ENCODE measurements at regions not wholly inside any gene's neighbourhood (a gene's known extent, or its start where the extent isn't known, plus 50 kb on each side); places are given as distances from the start of the nearest gene placed in this dataset.

DNA sequence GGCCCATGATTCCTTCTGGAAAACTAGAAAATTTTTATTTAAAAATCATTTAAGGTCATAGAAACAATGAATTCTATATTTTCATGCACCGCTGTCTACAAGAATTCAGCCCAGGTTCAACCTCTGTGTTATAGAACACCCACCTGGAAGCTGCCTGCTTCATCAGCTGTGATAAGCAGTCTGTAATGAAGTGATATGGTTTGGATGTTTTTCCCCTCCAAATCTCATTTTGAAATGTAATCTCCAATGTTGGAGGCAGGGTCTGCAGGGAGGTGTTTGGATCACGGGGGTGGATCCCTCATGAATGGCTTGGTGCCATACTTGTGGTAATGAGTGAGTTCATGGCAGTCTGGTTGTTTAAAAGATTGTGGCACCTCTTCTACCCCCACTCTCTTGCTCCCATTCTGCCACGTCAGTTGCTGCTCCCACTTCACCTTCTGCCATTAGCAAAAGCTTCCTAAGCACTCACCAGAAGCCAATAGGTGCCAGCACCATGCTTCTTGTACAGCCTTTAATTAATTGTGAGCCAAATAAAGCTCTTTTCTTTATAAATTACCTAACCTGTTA is 55.6 kb downstream of the MRPL32 start:
- ATAC-seq: no peak

GRCh38 chr7:42991024-42991423 is 58.8 kb downstream of the MRPL32 start:
- ATAC-seq: no peak

GRCh38 chr7:42991913-42992591 is 59.9 kb downstream of the MRPL32 start:
- no peak for ATAC-seq

GRCh38 chr7:42993038-42993437 is 60.9 kb downstream of the MRPL32 start:
- ATAC-seq: no peak

GRCh38 chr7:42994096-42994495 is 61.9 kb downstream of the MRPL32 start:
- ATAC-seq: no peak

DNA sequence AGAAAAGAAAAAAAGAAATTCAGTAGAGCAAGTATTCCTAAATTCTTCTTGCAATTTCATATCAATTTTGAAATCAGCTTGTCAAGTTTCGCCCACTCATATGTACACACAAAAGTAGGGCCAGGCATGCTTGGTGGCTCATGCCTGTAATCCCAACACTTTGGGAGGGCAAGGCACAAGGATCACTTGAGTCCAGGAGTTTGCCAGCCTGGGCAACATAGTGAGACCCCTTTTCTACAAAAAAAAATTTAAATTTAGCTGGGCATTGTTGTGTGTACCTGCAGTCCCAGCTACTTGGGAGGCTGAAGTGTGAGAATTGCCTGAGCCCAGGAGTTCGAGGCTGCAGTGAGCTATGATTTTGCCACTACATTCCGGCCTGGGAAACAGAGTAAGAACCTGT is 65.4 kb downstream of the MRPL32 start:
- ATAC-seq: no peak

DNA sequence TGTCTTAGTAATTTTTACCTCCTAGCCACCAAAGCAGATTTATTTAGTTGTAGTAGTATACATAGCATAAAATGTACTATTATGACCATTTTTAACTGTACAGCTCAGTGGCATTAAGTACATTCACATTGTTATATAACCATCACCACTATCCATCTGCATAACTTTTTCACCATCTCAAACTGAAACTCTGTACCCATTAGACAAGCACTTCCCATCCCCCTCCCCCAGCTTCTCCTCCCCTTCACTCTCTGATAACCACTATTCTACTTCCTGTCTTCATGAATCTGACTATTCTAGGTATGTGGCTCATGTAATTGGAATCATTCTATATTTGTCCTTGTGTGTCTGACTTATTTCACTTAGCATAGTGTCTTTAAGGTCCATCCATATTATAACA is 71.9 kb downstream of the MRPL32 start:
- no peak for ATAC-seq

- no peak for ATAC-seq
Observed at GRCh38 chr7:43006008-43006407, 73.8 kb downstream of the MRPL32 start.

GRCh38 chr7:43010061-43010460 is 77.9 kb downstream of the MRPL32 start:
- no peak for ATAC-seq

DNA sequence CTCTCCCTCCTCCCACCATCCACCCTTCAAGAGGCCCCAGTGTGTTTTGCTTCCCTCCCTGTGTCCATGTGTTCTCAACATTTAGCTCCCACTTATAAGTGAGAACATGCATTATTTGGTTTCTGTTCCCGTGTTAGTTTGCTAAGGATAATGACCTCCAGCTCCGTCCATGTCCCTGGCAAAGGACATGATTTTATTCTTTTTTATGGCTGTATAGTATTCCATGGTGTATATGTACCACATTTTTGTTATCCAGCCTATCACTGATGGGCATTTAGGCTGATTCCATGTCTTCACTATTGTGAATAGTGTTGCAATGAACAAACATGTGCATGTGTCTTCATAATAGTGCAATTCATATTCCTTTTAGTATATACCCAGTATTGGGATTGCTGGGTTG is 79.7 kb downstream of the MRPL32 start:
- no peak for ATAC-seq

GRCh38 chr7:43014406-43014805 is 82.2 kb downstream of the MRPL32 start:
- no peak for ATAC-seq

DNA sequence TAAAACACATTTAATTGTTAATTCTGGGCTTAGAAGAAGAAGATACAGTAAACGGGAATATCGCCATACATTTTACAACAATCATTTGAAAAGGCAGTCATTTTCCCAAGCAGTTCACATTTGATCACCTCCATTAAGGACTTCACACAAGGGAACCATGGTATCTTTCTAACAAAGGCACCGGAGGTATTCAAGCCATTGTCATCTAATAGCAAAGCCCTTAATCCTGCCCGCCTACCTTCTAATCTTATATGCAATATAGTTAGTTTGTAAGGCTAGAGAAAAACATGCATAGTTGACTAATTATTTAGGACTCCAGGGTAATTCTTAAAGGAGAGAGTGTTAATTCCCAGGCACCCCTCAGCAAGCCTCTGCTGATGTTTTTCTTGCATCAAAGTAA is 83.1 kb downstream of the MRPL32 start:
- ATAC-seq: no peak

GRCh38 chr7:43018446-43018845 is 86.3 kb downstream of the MRPL32 start:
- peak; percentile 94 for ATAC-seq

GRCh38 chr7:43021431-43021830 is 89.3 kb downstream of the MRPL32 start:
- ATAC-seq: no peak

- no peak for ATAC-seq
Observed at GRCh38 chr7:43022008-43022407, 89.8 kb downstream of the MRPL32 start.

- ATAC-seq: no peak
Observed at GRCh38 chr7:43033369-43033768, 79.1 kb upstream of the HECW1 start.

DNA sequence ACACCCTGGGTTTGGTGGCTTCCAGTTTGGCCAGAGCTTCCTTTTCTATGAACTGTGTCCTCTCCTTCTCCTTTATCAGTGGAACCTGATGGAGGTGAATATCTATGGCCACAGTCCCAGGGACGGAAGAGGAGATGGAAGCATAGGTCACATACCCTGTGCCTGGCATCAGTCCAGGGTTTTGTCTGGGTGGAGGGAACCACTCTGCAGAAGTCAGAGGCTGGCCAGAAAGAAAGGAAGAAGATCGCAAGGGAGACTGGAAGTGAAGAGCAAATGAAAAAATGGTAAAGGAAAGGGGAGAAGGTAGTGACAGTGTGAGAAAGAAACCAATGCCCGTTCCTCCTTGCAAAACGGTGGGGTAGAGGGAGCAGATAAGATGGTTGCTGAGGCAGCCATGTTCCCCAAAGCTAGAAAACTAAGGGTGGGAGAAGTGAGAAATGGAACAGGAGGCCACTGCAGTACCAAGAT is 77.9 kb upstream of the HECW1 start:
- ATAC-seq: no peak

GRCh38 chr7:43037531-43037930 is 74.9 kb upstream of the HECW1 start:
- ATAC-seq: no peak

DNA sequence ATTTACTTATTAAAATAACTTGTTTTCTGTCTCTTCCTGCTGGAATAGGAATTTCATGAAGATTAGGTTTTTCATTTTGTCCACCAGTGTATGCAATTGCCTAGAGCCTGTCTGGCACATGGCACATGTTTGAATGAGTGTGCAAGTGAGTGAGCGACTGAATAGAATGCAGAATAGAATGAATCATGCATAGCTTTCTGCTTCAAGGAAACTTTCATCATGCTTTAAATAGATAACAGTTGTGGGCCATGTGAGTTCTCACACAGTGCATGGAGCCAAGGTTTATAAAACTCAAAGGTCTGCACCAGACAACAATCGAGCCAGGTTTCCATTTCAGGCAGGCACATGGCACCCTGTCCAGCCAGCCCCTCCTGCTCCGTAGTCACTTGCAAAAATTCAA is 74.2 kb upstream of the HECW1 start:
- ATAC-seq: peak; percentile 57

DNA sequence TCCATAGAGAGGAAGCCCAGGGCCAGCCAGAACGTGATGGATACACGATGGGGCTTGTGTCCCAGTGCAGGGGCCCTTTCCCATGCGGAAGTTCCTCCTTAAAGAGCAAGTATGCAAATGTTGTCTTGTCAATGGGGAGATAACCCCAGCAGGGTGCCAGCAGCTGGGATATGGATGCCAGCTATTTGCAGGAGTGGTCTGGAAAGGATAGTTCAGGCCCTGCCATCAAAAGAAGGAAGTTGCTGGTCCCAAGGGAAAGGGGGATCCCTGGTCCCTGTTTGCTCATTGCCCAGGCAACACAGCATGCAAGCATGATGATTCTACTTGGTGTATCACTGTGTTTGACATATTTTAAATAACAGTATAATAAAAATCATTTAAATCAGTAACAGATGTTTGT is 73.1 kb upstream of the HECW1 start:
- ATAC-seq: no peak

- ATAC-seq: no peak
Observed at GRCh38 chr7:43040461-43040860, 72.0 kb upstream of the HECW1 start.

- no peak for ATAC-seq
Observed at GRCh38 chr7:43041105-43041504, 71.3 kb upstream of the HECW1 start.

DNA sequence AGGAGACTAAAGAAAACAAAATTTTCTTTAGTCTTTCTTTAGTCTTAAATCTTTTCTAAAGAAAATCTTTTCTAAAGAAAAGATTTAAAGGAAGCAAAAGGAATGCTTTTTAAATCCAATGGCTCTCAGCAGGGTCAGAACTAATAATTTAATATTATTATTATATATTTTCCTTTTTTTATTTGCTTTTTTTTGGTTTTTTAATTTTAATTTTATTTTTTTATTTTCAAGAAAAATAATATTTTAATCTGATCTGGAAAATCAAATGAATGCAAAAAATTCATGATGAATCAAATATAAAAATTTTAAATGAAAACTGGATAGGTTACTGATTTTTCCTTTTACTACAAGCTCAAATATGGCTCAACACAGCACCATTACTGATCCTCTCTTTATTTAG is 70.7 kb upstream of the HECW1 start:
- ATAC-seq: no peak

DNA sequence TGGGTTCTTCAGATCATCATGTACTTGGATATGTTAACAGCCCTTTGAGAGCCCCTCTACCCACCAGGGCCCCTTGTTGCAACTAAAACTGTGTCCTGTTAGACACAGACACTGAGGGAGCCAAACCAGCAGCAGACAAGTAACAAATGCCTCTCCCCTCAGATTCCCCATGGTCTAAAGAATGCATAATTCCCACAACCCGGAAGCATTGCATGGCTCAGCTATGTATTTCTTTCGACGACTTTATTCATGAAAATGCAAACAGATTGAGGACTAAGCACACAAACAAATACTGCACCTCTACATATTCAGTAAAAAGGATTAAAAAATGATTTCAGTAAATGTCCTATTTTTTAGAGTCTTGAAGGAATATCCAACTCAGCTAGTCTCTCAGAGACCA is 70.1 kb upstream of the HECW1 start:
- ATAC-seq: no peak

- ATAC-seq: no peak
Observed at GRCh38 chr7:43044511-43044910, 67.9 kb upstream of the HECW1 start.
